HG03135 (cell line): ENCODE measurements at regions not wholly inside any gene's neighbourhood (a gene's known extent, or its start where the extent isn't known, plus 50 kb on each side); places are given as distances from the start of the nearest gene placed in this dataset.
"Not testable (repeated sequence)": the region's sequence is repeated elsewhere in the genome, so short reads cannot be mapped to it uniquely, and the experiment has no call there.

Experiments used
- ATAC-seq: cut with Tn5 transposase; IDR thresholded peaks from one replicate; pipeline ENCODE4 v1.9.1; 2021; ENCODE audit warnings: mild to moderate bottlenecking, moderate library complexity; ENCODE audit not compliant: unreplicated experiment

DNA sequence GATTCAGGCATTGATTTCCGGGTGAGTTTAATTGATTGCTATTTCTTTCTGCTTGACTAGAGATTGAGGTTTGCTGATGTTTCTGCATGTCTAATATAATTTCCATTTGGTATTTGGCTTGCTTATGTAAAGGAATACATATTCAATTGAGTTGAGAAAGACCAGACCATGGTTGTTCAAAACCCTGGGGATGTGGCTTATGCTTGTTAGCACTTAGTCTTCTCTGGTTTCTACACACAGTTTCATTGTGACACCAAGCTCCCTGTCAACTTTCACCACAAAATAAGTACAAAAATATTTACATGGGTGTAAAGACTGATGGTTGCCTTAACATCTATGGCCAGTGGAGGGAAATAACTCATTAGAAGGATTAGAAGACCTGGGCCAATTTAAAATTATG, 209.6 kb downstream of the CDH26 start:
- no peak for ATAC-seq

GRCh38 chr20:60168963-60169362, 210.7 kb downstream of the CDH26 start:
- no peak for ATAC-seq

DNA sequence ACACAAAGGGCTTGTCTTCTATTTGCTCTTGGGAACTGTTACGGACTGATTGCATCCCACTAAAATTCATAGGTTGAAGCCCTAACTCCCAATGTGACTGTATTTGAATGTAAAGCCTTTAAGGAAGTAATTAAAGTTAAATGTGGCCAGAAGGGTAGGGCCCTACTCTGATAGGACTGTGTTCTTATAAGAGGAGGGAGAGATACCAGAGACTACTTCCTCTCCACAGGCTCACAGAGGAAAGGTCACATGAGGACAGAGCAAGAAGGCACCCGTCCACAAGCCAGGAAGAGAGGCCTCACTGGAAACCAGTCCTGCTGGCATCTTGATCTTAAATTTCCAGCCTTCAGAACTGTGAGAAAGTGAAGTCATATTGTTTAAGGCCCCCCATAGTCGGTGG, 211.9 kb downstream of the CDH26 start:
- no peak for ATAC-seq

DNA sequence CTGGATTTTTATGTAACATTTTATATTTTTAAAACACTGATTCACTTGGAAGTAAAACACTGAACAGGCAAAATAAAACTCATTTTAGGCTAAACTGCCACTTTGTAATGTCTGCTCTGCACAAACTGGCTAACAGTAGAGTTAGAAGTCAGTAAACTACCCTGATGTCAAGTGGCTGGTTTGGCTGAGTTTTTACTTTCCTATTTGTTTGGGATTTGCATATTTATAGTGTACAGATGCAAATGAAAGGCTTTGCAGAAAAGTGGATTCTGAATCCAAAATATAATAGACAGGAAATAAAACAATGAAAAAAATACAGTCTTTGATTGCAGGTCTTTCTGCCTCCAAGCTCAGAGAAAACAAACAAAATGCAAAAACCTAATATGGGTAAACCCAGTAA, 213.1 kb downstream of the CDH26 start:
- no peak for ATAC-seq

DNA sequence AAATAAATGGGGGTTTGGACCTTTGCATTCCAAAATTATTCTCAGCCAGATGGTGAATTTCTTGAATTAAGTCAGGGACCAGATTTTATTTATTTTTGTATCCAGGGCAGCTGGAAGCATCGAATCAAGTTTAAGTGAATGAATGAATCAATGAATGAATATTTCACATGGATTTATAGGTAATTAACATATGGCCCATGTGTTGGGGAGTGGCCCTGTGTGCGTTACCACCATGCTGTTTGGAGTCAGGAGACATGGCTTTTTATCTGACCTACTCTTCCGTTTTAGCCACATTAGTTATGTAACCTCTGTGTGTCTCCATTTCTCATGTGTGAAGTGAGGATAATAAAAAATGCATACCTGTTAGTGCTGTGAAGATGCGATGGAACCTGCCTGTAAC, 213.5 kb downstream of the CDH26 start:
- no peak for ATAC-seq

DNA sequence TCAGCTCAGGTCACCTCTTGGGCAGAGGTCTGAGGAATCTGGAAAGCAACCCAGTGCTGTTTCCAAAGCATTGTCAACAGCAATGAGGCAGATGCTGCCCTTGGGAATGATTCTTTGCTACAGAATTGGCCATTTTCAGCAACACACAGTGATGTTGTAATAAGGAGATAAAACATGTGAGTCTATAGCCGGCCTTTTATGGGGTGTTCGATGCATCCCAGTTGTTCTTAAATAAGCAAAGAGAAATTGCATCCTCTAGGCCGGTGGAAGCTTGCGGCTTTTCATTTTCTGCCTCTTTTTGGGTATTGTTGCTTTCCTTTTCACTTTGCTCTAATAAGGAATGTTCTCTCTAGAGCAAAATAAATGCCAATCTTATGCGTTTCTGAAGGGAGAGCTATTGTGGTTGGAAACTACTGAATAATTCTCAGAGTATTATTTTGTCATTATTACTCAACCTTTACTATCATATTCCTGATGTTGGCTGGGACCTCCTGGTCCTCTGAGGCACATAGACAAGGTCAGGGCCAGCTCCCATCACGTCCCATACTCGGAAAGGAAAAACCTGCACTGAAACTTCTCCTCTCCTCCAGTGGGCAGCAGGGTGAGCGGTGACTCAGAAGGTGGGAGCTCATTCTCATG, 214.2 kb downstream of the CDH26 start:
- no peak for ATAC-seq

DNA sequence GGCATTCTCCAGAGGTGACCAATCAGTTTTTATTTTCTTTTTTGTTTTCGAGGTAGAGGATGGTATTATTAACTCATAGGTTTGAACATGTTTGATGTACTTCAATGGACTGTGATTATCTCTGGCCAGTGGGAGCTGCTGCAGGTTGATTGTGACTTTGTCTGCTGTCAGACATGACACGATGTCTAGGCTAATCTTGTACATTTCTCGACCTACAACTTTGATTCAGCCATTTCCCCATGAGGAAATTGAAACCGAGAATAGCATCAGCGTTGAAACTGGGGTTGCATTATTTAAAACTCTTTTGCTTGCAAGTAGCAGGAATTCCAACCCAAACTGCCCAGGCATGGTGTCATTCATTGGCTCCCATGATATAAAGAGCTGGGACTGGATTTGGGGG, 218.9 kb downstream of the CDH26 start:
- ATAC-seq = no peak

DNA sequence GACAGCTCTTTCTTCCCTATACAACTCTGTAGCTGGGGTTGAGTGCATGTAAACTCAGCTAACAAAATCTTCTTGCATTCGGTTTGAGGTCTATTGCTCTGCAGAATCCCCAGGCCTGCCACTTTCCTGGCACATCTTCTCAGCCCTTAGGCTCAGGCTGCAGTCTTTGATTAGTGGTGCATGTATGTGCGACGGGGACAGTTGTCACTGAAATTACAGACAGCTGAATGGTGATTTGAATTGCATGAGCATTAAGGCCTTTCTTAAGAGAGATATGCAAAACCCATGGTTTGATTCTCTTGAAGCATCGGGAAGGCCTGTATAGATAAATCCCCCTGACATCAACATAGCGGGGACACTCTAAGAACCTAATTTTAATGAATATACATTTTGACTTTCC, 222.8 kb downstream of the CDH26 start:
- ATAC-seq = no peak

DNA sequence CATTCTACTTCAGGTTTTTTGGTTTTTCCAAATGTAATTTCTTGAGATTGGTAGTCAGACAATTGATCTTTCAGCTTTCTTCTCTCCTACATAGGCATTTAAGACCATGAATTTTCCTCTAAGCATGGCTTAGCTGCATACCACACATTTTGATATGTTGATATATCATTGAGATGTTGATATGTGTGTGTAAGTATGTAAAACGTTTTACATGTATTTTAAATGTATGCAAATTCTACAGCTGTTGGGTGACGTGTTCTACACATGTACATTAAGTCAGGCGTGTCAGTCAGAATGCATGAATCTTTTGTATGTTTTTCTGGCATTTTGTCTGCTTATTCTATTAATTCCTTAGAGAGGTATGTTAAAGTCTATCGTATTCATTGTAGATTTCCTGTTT, 228.2 kb downstream of the CDH26 start:
- no peak for ATAC-seq

GRCh38 chr20:60187683-60188082, 229.5 kb downstream of the CDH26 start:
- ATAC-seq = no peak

DNA sequence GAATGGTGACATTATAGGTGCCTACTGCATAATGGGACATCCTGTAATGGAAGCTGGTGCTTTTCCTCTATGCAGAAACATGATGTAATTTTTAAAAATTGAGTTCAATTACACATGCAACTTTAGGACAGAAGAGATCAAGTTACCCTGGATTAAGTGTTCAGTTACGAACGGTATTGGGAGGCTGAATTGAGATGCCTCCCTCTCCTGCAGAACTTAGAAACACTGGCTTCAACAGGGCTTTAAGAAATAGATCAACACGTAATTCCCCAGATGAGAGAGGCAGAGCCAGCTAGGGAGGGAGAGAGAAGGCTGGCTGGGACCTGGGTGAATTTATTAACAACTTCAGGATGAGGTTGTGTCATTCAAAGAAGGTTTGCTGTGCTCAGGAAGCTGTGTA, 232.8 kb downstream of the CDH26 start:
- no peak for ATAC-seq

GRCh38 chr20:60192326-60192725, 234.1 kb downstream of the CDH26 start:
- no peak for ATAC-seq

- not testable (repeated sequence) for ATAC-seq
Observed at GRCh38 chr20:60199132-60199531, 240.9 kb downstream of the CDH26 start.

DNA sequence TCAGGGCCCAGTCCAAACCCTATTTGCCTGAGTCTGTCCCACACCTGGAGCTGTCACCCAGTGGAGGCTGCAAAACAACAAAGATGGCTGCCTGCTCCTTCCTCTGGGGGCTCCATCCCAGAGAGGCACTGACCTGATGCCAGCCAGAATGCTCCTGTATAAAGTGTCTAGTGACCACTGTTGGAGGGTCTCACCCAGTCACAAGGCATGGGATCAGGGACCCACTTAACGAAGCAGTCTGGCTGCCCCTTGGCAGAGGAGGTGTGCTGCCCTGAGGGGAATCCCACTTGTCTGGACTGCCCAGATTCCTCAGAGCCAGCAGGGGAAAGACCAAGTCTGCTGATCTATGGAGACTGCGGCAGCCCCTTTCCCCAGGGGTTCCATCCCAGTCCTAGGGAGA, 241.6 kb downstream of the CDH26 start:
- ATAC-seq = no peak

GRCh38 chr20:60200305-60200918, 242.2 kb downstream of the CDH26 start:
- no peak for ATAC-seq

DNA sequence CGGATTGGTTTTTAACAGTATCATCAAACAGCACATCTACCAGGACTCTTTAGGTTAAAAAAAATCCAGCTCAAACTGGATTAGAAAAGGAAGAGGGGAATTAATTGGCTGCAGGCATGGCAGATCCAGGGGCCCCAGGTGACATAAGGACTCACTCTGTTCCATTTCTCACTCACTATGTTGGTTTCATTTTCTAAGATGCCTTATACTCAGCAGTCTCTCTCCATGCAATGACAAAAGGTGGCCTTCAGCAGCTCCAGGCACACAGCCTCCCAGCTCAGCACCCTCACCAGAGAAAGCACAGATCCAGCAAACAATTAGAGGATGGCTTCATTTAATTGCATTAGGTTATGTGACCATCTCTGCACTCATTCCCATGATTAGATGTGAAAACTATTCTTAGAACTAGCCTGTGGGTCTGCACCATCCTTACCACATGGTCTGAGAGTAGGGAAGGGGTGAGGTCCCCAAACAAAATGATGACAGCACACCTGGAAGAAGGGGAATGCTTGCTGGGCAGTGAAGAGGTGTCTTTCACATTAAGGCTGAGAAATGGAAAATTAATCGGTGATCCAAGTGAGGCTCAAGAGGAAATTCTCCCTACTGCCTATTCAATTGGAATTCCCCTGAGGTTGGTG, 243.1 kb downstream of the CDH26 start:
- ATAC-seq = no peak

DNA sequence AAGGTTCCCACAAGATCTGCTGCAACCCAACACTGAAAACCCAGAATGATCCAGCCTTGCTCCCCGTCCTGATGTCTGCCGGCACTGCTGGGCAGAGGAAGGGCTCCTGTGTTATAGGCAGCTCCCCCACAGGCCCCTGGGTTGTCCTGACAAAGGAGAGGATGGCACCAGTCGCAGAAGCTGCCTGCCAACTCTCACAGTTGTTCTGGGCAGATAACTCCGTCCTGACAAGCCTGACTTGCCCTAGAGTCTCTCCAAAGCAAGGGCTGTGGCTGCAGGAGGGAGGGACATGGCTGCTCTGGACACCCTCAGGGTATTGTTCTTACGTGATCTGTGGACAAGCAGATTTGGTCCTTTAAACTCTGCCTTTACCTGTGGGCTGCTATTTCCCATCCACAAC, 243.8 kb downstream of the CDH26 start:
- ATAC-seq = no peak

DNA sequence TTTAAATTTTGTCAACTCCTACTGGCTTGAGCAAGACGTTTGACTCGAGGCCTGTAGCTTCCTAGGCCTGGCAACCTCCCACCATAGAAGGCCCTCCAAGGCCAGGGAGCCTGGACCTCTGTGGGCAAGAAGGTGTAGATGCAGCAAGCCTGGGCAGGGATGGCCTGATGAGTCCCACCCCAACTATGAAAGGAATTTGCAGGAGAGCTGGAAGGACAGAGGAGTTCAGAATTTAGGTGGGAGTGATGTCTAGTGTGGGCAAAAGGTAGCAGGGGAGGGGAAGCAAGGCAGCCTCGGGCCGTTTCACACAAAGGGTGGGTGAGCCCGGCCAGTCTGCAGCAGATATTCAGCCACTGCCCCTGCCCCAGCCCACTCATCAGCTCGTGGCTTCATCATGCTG, 245.2 kb downstream of the CDH26 start:
- ATAC-seq = no peak

DNA sequence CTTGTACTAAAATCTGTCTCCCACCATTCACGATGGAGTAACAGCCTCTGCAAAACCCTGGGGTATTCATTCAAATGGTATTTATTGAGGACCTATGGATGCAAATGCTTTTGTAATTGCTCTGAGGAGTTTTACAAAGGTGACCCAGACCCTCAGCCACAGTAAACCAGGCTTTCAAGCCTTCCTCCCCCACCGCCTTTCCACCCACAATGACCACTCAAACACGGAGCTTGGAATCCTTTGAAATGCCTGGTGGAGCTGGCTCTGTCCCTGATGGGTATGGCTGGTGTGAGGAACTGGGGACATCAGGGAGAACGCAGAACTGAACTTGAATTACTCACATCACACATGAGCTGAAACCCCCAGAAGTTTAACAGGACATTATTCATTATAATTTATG, 246.4 kb downstream of the CDH26 start:
- no peak for ATAC-seq

GRCh38 chr20:60206259-60206658, 248.0 kb downstream of the CDH26 start:
- no peak for ATAC-seq

DNA sequence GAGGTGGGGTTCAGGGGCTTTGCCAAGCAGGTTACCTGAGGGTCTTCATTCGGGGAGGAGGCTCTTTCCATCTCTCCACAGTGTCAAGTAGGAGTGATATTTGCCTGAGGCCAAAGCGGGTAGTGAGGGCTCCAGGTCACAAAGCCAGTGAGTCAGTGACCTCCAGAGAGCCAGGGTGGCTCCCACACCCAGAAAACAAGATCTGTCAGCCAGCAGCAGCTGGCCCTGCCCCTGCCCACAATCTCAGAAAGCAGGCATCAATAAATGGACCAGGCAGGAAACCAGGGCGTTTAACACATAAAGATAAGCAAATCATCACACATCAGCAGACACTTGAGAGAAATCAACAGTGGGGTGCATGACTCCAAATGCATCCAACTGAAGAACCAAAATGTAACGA, 250.8 kb downstream of the CDH26 start:
- no peak for ATAC-seq

GRCh38 chr20:60210779-60211617, 252.8 kb downstream of the CDH26 start:
- no peak for ATAC-seq
